Right atrium auricular region (tissue), 2 donors: ENCODE measurements at regions not wholly inside any gene's neighbourhood (a gene's known extent, or its start where the extent isn't known, plus 50 kb on each side); places are given as distances from the start of the nearest gene placed in this dataset.

ENCODE experiments used
- DNase-seq: peaks from one replicate; pipeline ENCODE4 v3.0.0-alpha.2; 2019; ENCODE audit warnings: low spot score
- H3K27ac ChIP-seq, 2 donors: fragments of 200-600 bp; sonication (generic); 1 replicate in 1 of 2; 2 replicates in 1 of 2; pipeline ENCODE4 v1.5.1; 2016 to 2019
- H3K27me3 ChIP-seq, 2 donors: fragments of 200-600 bp; sonication (generic); one replicate each; pipeline versions ENCODE4 v1.5.1 to v1.6.0; 2017 to 2019
- H3K36me3 ChIP-seq: fragments of 200-600 bp; sonication (generic); one replicate; pipeline ENCODE4 v1.5.1; 2016
- H3K4me1 ChIP-seq, 2 donors: fragments of 200-600 bp; sonication (generic); one replicate each; pipeline versions ENCODE4 v1.5.1 to v1.6.0; 2017 to 2019
- H3K4me3 ChIP-seq, 2 donors: fragments of 200-600 bp; sonication (generic); 1 replicate in 1 of 2; 2 replicates in 1 of 2; pipeline ENCODE4 v1.5.1; 2017 to 2019; ENCODE audit warnings: mild to moderate bottlenecking in 1 of 2, moderate library complexity in 1 of 2
- H3K9me3 ChIP-seq, 2 donors: fragments of 200-600 bp; sonication (generic); one replicate each; pipeline ENCODE4 v1.5.1; 2019
- CTCF ChIP-seq, 2 donors: fragments of 200-600 bp; sonication (generic); IDR thresholded peaks; one replicate each; pipeline ENCODE4 v1.5.1; 2019; ENCODE audit warnings: antibody characterized with exemption in 2 of 2

GRCh38 chr6:85826997-85827396 lies 184.3 kb upstream of the SYNCRIP start:
- Histone ChIP-seq H3K27ac (no peak overlapping the region), H3K36me3 (no peaks in the 10 kb centered on the region), H3K9me3 (peaks cover 0 to 31% of the 10 kb centered on the region in 2 donors), H3K4me1 (no peaks in the 10 kb centered on the region), H3K27me3 (no peaks in the 10 kb centered on the region), H3K4me3 (no peak overlapping the region)
- TF ChIP-seq CTCF (IDR thresholded peaks at IDR 0.05): no peak
- no peak for DNase-seq

- Histone ChIP-seq H3K27ac (no peak overlapping the region), H3K4me1 (no peaks in the 10 kb centered on the region), H3K36me3 (no peaks in the 10 kb centered on the region), H3K27me3 (no peaks in the 10 kb centered on the region), H3K4me3 (no peak overlapping the region), H3K9me3 (peaks cover 0 to 34% of the 10 kb centered on the region in 2 donors)
- DNase-seq: no peak
- TF ChIP-seq CTCF (IDR thresholded peaks at IDR 0.05): no peak
Observed at GRCh38 chr6:85824329-85824728, 181.6 kb upstream of the SYNCRIP start.

GRCh38 chr6:85810558-85810957 lies 167.9 kb upstream of the SYNCRIP start:
- H3K36me3 ChIP-seq: no peaks in the 10 kb centered on the region
- DNase-seq: no peak
- H3K4me3 ChIP-seq: no peak overlapping the region
- no peak for TF ChIP-seq CTCF (IDR thresholded peaks at IDR 0.05)
- H3K4me1 ChIP-seq: no peaks in the 10 kb centered on the region
- H3K27me3 ChIP-seq: no peaks in the 10 kb centered on the region
- peaks cover 0 to 13% of the 10 kb centered on the region in 2 donors for H3K9me3 ChIP-seq
- no peak overlapping the region for H3K27ac ChIP-seq

- no peak for TF ChIP-seq CTCF (IDR thresholded peaks at IDR 0.05)
- no peaks in the 10 kb centered on the region for H3K36me3 ChIP-seq
- DNase-seq: no peak
- H3K27me3 ChIP-seq: no peaks in the 10 kb centered on the region
- no peaks in the 10 kb centered on the region for H3K9me3 ChIP-seq
- H3K4me3 ChIP-seq: no peak overlapping the region
- H3K27ac ChIP-seq: no peak overlapping the region
- no peaks in the 10 kb centered on the region for H3K4me1 ChIP-seq
Observed at GRCh38 chr6:85803721-85804120, 161.0 kb upstream of the SYNCRIP start.

GRCh38 chr6:85802162-85802561 lies 159.5 kb upstream of the SYNCRIP start:
- no peak for TF ChIP-seq CTCF (IDR thresholded peaks at IDR 0.05)
- Histone ChIP-seq H3K4me1 (no peaks in the 10 kb centered on the region), H3K27ac (no peak overlapping the region), H3K27me3 (no peaks in the 10 kb centered on the region), H3K9me3 (no peaks in the 10 kb centered on the region), H3K4me3 (no peak overlapping the region), H3K36me3 (no peaks in the 10 kb centered on the region)
- no peak for DNase-seq

GRCh38 chr6:85798931-85799652 lies 156.4 kb upstream of the SYNCRIP start:
- H3K36me3 ChIP-seq: no peaks in the 10 kb centered on the region
- H3K4me3 ChIP-seq: no peak overlapping the region
- no peak for TF ChIP-seq CTCF (IDR thresholded peaks at IDR 0.05)
- H3K4me1 ChIP-seq: no peaks in the 10 kb centered on the region
- DNase-seq: no peak
- no peaks in the 10 kb centered on the region for H3K9me3 ChIP-seq
- H3K27me3 ChIP-seq: no peaks in the 10 kb centered on the region
- no peak overlapping the region for H3K27ac ChIP-seq
